ENCODE measurements at regions not wholly inside any gene's neighbourhood (a gene's known extent, or its start where the extent isn't known, plus 50 kb on each side); places are given as distances from the start of the nearest gene placed in this dataset.
A peak's percentile ranks its signal among the peaks of the same experiment; 100 is the strongest.

- no peak for ATAC-seq (ENCODE audit: low read depth)
- no peak for DNase-seq
- Mint-ChIP-seq H3K4me3 (no peak overlapping the region), H3K27ac (no peak overlapping the region), H3K4me1 (no peaks in the 10 kb centered on the region), H3K36me3 (no peaks in the 10 kb centered on the region), H3K27me3 (no peaks in the 10 kb centered on the region), H3K9me3 (no peaks in the 10 kb centered on the region)
- POLR2A ChIA-PET = no interaction called here
Measured at GRCh38 chr11:119506436-119506835, 83.5 kb upstream of the THY1 start.

GRCh38 chr11:119505861-119506260, 82.9 kb upstream of the THY1 start:
- H3K4me3 Mint-ChIP-seq = no peak overlapping the region
- H3K27ac Mint-ChIP-seq = no peak overlapping the region
- no peaks in the 10 kb centered on the region for H3K9me3 Mint-ChIP-seq
- no peaks in the 10 kb centered on the region for H3K4me1 Mint-ChIP-seq
- no peaks in the 10 kb centered on the region for H3K27me3 Mint-ChIP-seq
- ATAC-seq (ENCODE audit: low read depth) (no peak), DNase-seq (no peak)
- POLR2A ChIA-PET = no interaction called here
- H3K36me3 Mint-ChIP-seq = no peaks in the 10 kb centered on the region

DNA sequence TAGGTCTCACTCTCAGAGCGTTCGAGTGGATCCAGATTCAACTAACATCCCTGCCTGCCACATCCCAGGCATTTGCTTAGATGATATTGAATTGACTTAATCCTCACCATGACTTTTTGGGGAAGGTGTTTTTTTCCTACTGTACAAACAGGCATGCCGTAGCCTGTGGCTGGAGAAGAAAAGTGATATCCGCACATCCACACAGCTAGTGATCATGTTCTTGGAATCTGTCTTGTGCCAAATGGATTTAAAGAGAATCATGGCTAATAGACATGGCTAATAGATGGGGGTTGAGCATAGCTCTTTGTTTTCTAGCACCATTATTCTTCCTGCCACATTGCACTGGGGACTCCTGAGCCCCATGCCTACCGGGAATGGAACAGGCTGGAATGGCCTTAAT, 82.1 kb upstream of the THY1 start:
- no peak overlapping the region for H3K27ac Mint-ChIP-seq
- ATAC-seq (ENCODE audit: low read depth) (no peak), DNase-seq (no peak)
- H3K27me3 Mint-ChIP-seq = no peaks in the 10 kb centered on the region
- H3K36me3 Mint-ChIP-seq = no peaks in the 10 kb centered on the region
- no peak overlapping the region for H3K4me3 Mint-ChIP-seq
- no peaks in the 10 kb centered on the region for H3K9me3 Mint-ChIP-seq
- H3K4me1 Mint-ChIP-seq = no peaks in the 10 kb centered on the region
- POLR2A ChIA-PET = no interaction called here

DNA sequence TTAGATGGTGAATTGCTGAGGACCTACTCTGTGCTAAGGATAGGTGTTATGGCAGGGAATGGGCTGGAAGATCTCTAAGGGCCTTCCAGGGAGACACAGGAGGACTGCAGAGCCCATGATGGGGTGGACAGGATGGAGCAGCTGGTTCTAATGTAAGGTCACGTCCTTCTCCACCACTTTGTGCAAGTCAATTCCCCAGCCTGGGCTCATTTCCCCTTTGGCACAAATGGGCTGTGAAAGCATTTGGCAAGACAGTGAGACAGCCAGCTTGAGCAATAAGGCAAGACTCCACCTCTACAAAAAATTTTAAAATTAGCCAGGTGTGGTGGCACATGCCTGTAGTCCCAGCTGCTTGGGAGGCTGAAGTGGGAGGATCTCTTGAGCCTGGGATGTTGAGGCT, 81.4 kb upstream of the THY1 start:
- Mint-ChIP-seq H3K36me3 (no peaks in the 10 kb centered on the region), H3K27ac (no peak overlapping the region), H3K9me3 (no peaks in the 10 kb centered on the region), H3K4me3 (no peak overlapping the region), H3K4me1 (no peaks in the 10 kb centered on the region), H3K27me3 (no peaks in the 10 kb centered on the region)
- DNase-seq (no peak), ATAC-seq (ENCODE audit: low read depth) (no peak)
- POLR2A ChIA-PET = no interaction called here

GRCh38 chr11:119501777-119502405, 78.9 kb upstream of the THY1 start:
- H3K4me3 Mint-ChIP-seq = no peak overlapping the region
- ATAC-seq (ENCODE audit: low read depth) (no peak), DNase-seq (no peak)
- no peaks in the 10 kb centered on the region for H3K36me3 Mint-ChIP-seq
- no peaks in the 10 kb centered on the region for H3K4me1 Mint-ChIP-seq
- POLR2A ChIA-PET = no interaction called here
- H3K9me3 Mint-ChIP-seq = no peaks in the 10 kb centered on the region
- no peaks in the 10 kb centered on the region for H3K27me3 Mint-ChIP-seq
- no peak overlapping the region for H3K27ac Mint-ChIP-seq

DNA sequence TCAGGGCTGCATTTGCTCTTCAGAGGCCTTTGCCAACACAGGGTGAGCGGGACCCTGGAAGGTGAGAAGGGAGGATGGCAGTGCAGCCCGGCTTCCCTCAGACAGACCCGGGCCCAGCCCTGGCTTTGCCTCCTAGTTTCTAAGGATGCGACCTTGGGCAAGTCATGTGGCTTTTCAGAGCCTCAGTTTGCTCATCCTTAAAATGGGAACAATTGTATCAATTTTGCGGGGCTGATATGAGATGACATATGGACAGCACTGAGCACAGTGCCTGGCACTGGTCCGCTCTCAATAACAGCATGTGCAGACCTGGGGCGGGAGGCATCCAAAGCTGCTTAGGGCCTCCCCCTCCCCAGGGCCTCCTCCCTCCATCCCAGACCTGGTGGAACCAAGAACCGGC, 74.7 kb upstream of the THY1 start:
- Mint-ChIP-seq H3K36me3 (no peaks in the 10 kb centered on the region), H3K9me3 (no peaks in the 10 kb centered on the region), H3K4me1 (no peaks in the 10 kb centered on the region), H3K27ac (no peak overlapping the region), H3K4me3 (no peak overlapping the region), H3K27me3 (no peaks in the 10 kb centered on the region)
- ATAC-seq (ENCODE audit: low read depth) (no peak), DNase-seq (no peak)
- POLR2A ChIA-PET = no interaction called here

DNA sequence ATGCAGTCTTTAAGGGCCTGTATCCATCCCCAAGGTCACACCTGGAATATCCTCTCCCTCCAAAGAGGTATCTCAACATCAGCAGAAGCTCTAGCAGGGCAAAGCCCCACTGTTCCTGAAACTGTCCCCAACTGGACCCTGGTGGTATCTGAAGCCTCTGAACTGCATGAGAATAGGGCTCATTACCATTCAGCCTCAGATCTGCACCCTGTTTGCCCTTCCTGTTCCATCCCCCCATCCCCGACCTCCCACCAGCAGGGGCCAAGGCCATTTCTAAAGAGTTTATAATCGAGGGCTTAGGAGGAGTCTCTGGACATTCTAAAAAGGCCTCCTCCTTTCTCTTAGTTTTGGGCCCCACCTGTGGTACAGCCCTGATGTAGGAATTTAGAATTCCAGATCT, 74.0 kb upstream of the THY1 start:
- no peak overlapping the region for H3K27ac Mint-ChIP-seq
- H3K4me3 Mint-ChIP-seq = no peak overlapping the region
- H3K36me3 Mint-ChIP-seq = no peaks in the 10 kb centered on the region
- no peaks in the 10 kb centered on the region for H3K27me3 Mint-ChIP-seq
- POLR2A ChIA-PET = no interaction called here
- H3K9me3 Mint-ChIP-seq = no peaks in the 10 kb centered on the region
- DNase-seq = no peak
- no peaks in the 10 kb centered on the region for H3K4me1 Mint-ChIP-seq
- ATAC-seq (ENCODE audit: low read depth) = no peak

DNA sequence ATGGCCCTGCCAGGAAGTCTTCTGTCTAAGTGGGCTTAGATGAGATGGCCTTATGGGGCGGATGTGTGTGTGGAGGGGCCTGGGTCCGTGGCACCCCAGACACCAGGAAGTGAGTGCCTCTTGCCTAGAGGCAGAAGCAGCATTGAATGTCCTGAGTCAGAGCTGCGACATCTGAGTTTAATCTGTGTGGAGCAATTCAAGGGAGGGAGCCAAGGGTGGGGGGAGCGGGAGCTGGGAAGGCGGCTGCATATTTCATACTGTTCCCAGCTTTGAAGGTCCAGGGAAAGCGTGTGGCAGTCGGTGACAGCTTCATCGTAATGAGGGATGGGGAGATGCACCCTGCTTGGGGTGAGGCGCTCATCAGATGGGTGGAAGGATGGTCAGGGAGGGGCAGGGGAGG, 73.5 kb upstream of the THY1 start:
- POLR2A ChIA-PET = no interaction called here
- Mint-ChIP-seq H3K9me3 (no peaks in the 10 kb centered on the region), H3K36me3 (no peaks in the 10 kb centered on the region), H3K4me1 (no peaks in the 10 kb centered on the region), H3K27ac (no peak overlapping the region), H3K27me3 (no peaks in the 10 kb centered on the region), H3K4me3 (no peak overlapping the region)
- ATAC-seq (ENCODE audit: low read depth) (no peak), DNase-seq (no peak)

- POLR2A ChIA-PET = no interaction called here
- Mint-ChIP-seq H3K4me3 (no peak overlapping the region), H3K27ac (no peak overlapping the region), H3K36me3 (no peaks in the 10 kb centered on the region), H3K27me3 (no peaks in the 10 kb centered on the region), H3K9me3 (no peaks in the 10 kb centered on the region), H3K4me1 (no peaks in the 10 kb centered on the region)
- ATAC-seq (ENCODE audit: low read depth) (no peak), DNase-seq (no peak)
Measured at GRCh38 chr11:119493712-119494111, 70.7 kb upstream of the THY1 start.

GRCh38 chr11:119491753-119492510, 69.0 kb upstream of the THY1 start:
- H3K9me3 Mint-ChIP-seq = no peaks in the 10 kb centered on the region
- no peaks in the 10 kb centered on the region for H3K36me3 Mint-ChIP-seq
- no peaks in the 10 kb centered on the region for H3K27me3 Mint-ChIP-seq
- no peaks in the 10 kb centered on the region for H3K4me1 Mint-ChIP-seq
- POLR2A ChIA-PET = no interaction called here
- DNase-seq (no peak), ATAC-seq (ENCODE audit: low read depth) (no peak)
- H3K27ac Mint-ChIP-seq = no peak overlapping the region
- H3K4me3 Mint-ChIP-seq = no peak overlapping the region

DNA sequence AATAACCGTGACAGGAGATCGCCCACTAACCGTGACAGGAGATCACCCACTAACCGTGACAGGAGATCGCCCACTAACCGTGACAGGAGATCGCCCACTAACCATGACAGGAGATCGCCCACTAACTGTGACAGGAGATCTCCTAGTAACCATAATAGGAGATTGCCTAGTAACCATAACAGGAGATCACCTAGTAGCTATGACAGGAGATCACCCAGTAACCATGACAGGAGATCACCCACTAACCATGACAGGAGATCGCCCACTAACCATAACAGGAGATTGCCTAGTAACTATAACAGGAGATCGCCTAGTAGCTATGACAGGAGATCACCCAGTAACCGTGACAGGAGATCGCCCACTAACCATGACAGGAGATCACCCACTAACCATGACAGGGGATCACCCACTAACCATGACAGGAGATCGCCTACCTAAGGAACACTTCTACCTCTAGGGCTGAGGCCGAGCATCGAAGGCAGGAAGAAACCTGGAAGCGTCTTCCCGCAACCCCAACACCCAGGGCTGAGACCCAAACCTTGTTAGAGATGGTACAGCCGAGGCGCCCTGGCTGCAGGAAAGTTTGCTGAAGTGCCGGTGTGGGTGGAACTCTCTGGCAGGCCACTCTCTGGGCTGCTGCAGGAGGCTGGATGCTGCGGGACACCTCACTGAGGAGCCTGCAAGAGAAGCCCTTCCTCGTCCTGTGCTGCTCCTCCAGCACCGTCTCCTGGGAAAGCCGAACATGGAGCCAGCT, 67.5 kb upstream of the THY1 start:
- DNase-seq = no peak
- H3K4me3 Mint-ChIP-seq = no peak overlapping the region

GRCh38 chr11:119489087-119489486, 66.1 kb upstream of the THY1 start:
- no peaks in the 10 kb centered on the region for H3K27me3 Mint-ChIP-seq
- no peak for ATAC-seq (ENCODE audit: low read depth)
- POLR2A ChIA-PET = no interaction called here

More for the DNA sequence above, 67.5 kb upstream of the THY1 start:
- Mint-ChIP-seq H3K27me3 (no peaks in the 10 kb centered on the region), H3K36me3 (no peaks in the 10 kb centered on the region), H3K9me3 (no peaks in the 10 kb centered on the region), H3K27ac (no peak overlapping the region), H3K4me1 (no peaks in the 10 kb centered on the region)
- no peak for ATAC-seq (ENCODE audit: low read depth)
- POLR2A ChIA-PET = no interaction called here

GRCh38 chr11:119488256-119488995, 65.5 kb upstream of the THY1 start:
- no peaks in the 10 kb centered on the region for H3K9me3 Mint-ChIP-seq
- DNase-seq (peak; percentile 15), ATAC-seq (ENCODE audit: low read depth) (no peak)
- H3K36me3 Mint-ChIP-seq = no peaks in the 10 kb centered on the region
- H3K27me3 Mint-ChIP-seq = no peaks in the 10 kb centered on the region
- H3K27ac Mint-ChIP-seq = no peak overlapping the region
- no peaks in the 10 kb centered on the region for H3K4me1 Mint-ChIP-seq
- POLR2A ChIA-PET = no interaction called here
- no peak overlapping the region for H3K4me3 Mint-ChIP-seq

More at GRCh38 chr11:119489087-119489486, 66.1 kb upstream of the THY1 start:
- Mint-ChIP-seq H3K4me1 (no peaks in the 10 kb centered on the region), H3K27ac (no peak overlapping the region), H3K4me3 (no peak overlapping the region), H3K9me3 (no peaks in the 10 kb centered on the region), H3K36me3 (no peaks in the 10 kb centered on the region)
- peak; percentile 2 for DNase-seq

Measured in activated naive CD8-positive, alpha-beta T cell treated with anti-CD3 and anti-CD28 coated beads, Interleukin-2, amount 10 ng/mL, durations not matched to agents 7 days and 5 days (primary cell).